HG03025 (cell line): ENCODE measurements at regions not wholly inside any gene's neighbourhood (a gene's known extent, or its start where the extent isn't known, plus 50 kb on each side); places are given as distances from the start of the nearest gene placed in this dataset.

Experiments used
- ATAC-seq: cut with Tn5 transposase; IDR thresholded peaks from one replicate; pipeline ENCODE4 v1.9.1; 2021; ENCODE audit warnings: mild to moderate bottlenecking, moderate library complexity; ENCODE audit not compliant: unreplicated experiment, low FRiP score

GRCh38 chr4:171202908-171203307 lies 610.3 kb upstream of the GALNTL6 start:
- no peak for ATAC-seq

- no peak for ATAC-seq
These were observed 626.5 kb upstream of the GALNTL6 start for GRCh38 chr4:171186700-171187099.

GRCh38 chr4:171181090-171181489 lies 632.1 kb upstream of the GALNTL6 start:
- no peak for ATAC-seq

GRCh38 chr4:171170671-171171070 lies 642.5 kb upstream of the GALNTL6 start:
- ATAC-seq: no peak

GRCh38 chr4:171169396-171169795 lies 643.8 kb upstream of the GALNTL6 start:
- ATAC-seq: no peak

- no peak for ATAC-seq
These were observed 650.7 kb upstream of the GALNTL6 start for GRCh38 chr4:171162478-171162877.

- no peak for ATAC-seq
These were observed 655.6 kb upstream of the GALNTL6 start for GRCh38 chr4:171157462-171158082.

GRCh38 chr4:171142639-171143038 lies 670.6 kb upstream of the GALNTL6 start:
- ATAC-seq: no peak

GRCh38 chr4:171142045-171142444 lies 671.2 kb upstream of the GALNTL6 start:
- ATAC-seq: no peak

- no peak for ATAC-seq
These were observed 682.9 kb upstream of the GALNTL6 start for GRCh38 chr4:171130256-171130801.

- no peak for ATAC-seq
These were observed 695.1 kb upstream of the GALNTL6 start for GRCh38 chr4:171118091-171118490.

- ATAC-seq: no peak
These were observed 695.7 kb upstream of the GALNTL6 start for GRCh38 chr4:171117457-171117856.

GRCh38 chr4:171101845-171102244 lies 711.4 kb upstream of the GALNTL6 start:
- ATAC-seq: no peak

GRCh38 chr4:171087089-171087488 lies 726.1 kb upstream of the GALNTL6 start:
- ATAC-seq: no peak

GRCh38 chr4:171067422-171067821 lies 745.8 kb upstream of the GALNTL6 start:
- no peak for ATAC-seq

GRCh38 chr4:171049380-171049779 lies 763.8 kb upstream of the GALNTL6 start:
- no peak for ATAC-seq

- no peak for ATAC-seq
These were observed 770.1 kb upstream of the GALNTL6 start for GRCh38 chr4:171042989-171043524.

- no peak for ATAC-seq
These were observed 777.3 kb upstream of the GALNTL6 start for GRCh38 chr4:171035909-171036308.

GRCh38 chr4:171031338-171031737 lies 781.9 kb upstream of the GALNTL6 start:
- no peak for ATAC-seq

- no peak for ATAC-seq
These were observed 787.4 kb upstream of the GALNTL6 start for GRCh38 chr4:171025776-171026175.

- ATAC-seq: no peak
These were observed 787.9 kb upstream of the GALNTL6 start for GRCh38 chr4:171025343-171025742.

GRCh38 chr4:171024720-171025303 lies 788.4 kb upstream of the GALNTL6 start:
- no peak for ATAC-seq
